ENCODE measurements at regions not wholly inside any gene's neighbourhood (a gene's known extent, or its start where the extent isn't known, plus 50 kb on each side); places are given as distances from the start of the nearest gene placed in this dataset.

GRCh38 chr3:166205158-166205557 lies 367.9 kb upstream of the BCHE start:
- TF ChIP-seq CTCF (optimal IDR thresholded peaks at IDR 0.05 in 1 of 3, IDR thresholded peaks at IDR 0.05 in 1 of 3, conservative IDR thresholded peaks at IDR 0.05 in 1 of 3; ENCODE audit: extremely low read depth in 1 of 3, insufficient read depth in 2 of 3, low read length in 3 of 3): no peak
- TF ChIP-seq EZH2 (IDR thresholded peaks at IDR 0.05; ENCODE audit: low read length): no peak

Data from keratinocyte (primary cell).